HG03025 (cell line): ENCODE measurements at regions not wholly inside any gene's neighbourhood (a gene's known extent, or its start where the extent isn't known, plus 50 kb on each side); places are given as distances from the start of the nearest gene placed in this dataset.
"Not testable (repeated sequence)": the region's sequence is repeated elsewhere in the genome, so short reads cannot be mapped to it uniquely, and the experiment has no call there.

ENCODE experiments used
- ATAC-seq: cut with Tn5 transposase; IDR thresholded peaks from one replicate; pipeline ENCODE4 v1.9.1; 2021; ENCODE audit warnings: mild to moderate bottlenecking, moderate library complexity; ENCODE audit not compliant: unreplicated experiment, low FRiP score

GRCh38 chr15:26084771-26085170 lies 221.6 kb upstream of the ATP10A start:
- ATAC-seq: no peak

- no peak for ATAC-seq
These were observed 220.8 kb upstream of the ATP10A start for GRCh38 chr15:26083896-26084295.

- no peak for ATAC-seq
These were observed 220.3 kb upstream of the ATP10A start for GRCh38 chr15:26083457-26083856.

- peak; percentile 98 for ATAC-seq
These were observed 219.3 kb upstream of the ATP10A start for GRCh38 chr15:26082221-26083109.

- no peak for ATAC-seq
These were observed 218.7 kb upstream of the ATP10A start for GRCh38 chr15:26081758-26082220.

- no peak for ATAC-seq
These were observed 212.6 kb upstream of the ATP10A start for GRCh38 chr15:26075770-26076169.

- ATAC-seq: no peak
These were observed 210.6 kb upstream of the ATP10A start for GRCh38 chr15:26073430-26074333.

- no peak for ATAC-seq
These were observed 207.0 kb upstream of the ATP10A start for GRCh38 chr15:26070095-26070532.

- ATAC-seq: no peak
These were observed 206.1 kb upstream of the ATP10A start for GRCh38 chr15:26069231-26069641.

GRCh38 chr15:26066896-26067295 lies 203.8 kb upstream of the ATP10A start:
- no peak for ATAC-seq

- no peak for ATAC-seq
These were observed 202.6 kb upstream of the ATP10A start for GRCh38 chr15:26065723-26066122.

GRCh38 chr15:26061248-26061647 lies 198.1 kb upstream of the ATP10A start:
- ATAC-seq: no peak

GRCh38 chr15:26056766-26057165 lies 193.6 kb upstream of the ATP10A start:
- ATAC-seq: not testable (repeated sequence)

- no peak for ATAC-seq
These were observed 188.9 kb upstream of the ATP10A start for GRCh38 chr15:26051761-26052675.

- ATAC-seq: no peak
These were observed 187.9 kb upstream of the ATP10A start for GRCh38 chr15:26050984-26051383.

GRCh38 chr15:26049900-26050657 lies 187.0 kb upstream of the ATP10A start:
- ATAC-seq: no peak

GRCh38 chr15:26048669-26049068 lies 185.5 kb upstream of the ATP10A start:
- no peak for ATAC-seq

GRCh38 chr15:26045516-26045915 lies 182.4 kb upstream of the ATP10A start:
- ATAC-seq: no peak

GRCh38 chr15:26043018-26043417 lies 179.9 kb upstream of the ATP10A start:
- no peak for ATAC-seq
